Mesothelial cell of epicardium (in vitro differentiated cells): ENCODE measurements at regions not wholly inside any gene's neighbourhood (a gene's known extent, or its start where the extent isn't known, plus 50 kb on each side); places are given as distances from the start of the nearest gene placed in this dataset.

ENCODE experiments used
- DNase-seq, 2 experiments: peaks; one replicate each; pipeline ENCODE4 v3.0.0; 2021; ENCODE audit warnings: low spot score in 2 of 2; ENCODE audit not compliant: unreplicated experiment in 2 of 2
- H3K27ac Mint-ChIP-seq: 2 replicates; pipeline ENCODE4 v1.8.0; 2021; ENCODE audit warnings: mixed read lengths
- H3K27me3 Mint-ChIP-seq: 2 replicates; pipeline ENCODE4 v1.8.0; 2021; ENCODE audit warnings: low read depth, mixed read lengths
- H3K36me3 Mint-ChIP-seq: 2 replicates; pipeline ENCODE4 v1.8.0; 2021; ENCODE audit warnings: mixed read lengths
- H3K4me1 Mint-ChIP-seq: 2 replicates; pipeline ENCODE4 v1.8.0; 2021; ENCODE audit warnings: mixed read lengths
- H3K4me3 Mint-ChIP-seq: 2 replicates; pipeline ENCODE4 v1.8.0; 2021; ENCODE audit warnings: mild to moderate bottlenecking, moderate library complexity, mixed read lengths
- H3K9me3 Mint-ChIP-seq: 2 replicates; pipeline ENCODE4 v1.8.0; 2021; ENCODE audit warnings: mixed read lengths
- TF ChIP-seq, protein P1 (sequence below): fragments of 200-600 bp; sonication (generic); IDR thresholded peaks from one replicate; pipeline ENCODE4 v1.5.0; 2021; ENCODE audit warnings: antibody characterized with exemption; ENCODE audit not compliant: unreplicated experiment

DNA sequence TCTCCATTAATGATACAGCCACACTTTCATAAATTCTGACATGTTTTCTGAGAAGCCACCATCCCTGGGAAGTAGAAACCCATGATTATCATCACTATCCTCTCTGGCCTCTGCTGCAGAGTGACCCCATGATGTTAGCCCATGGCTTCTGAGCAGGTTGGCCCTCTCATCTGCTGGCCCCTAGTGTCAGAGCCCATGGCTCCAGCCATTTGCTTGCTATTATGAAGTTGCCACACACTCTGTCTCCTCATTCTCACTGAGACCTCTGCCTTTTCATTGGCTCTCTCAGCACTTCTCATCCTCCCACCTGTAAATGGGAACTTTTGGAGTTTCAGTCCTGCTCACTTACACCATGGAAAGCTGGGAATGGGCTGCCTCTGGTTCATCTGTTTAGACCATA lies 192.7 kb downstream of the GASK1B start:
- Mint-ChIP-seq H3K4me1 (peaks cover 14% of the 10 kb centered on the region), H3K9me3 (peaks cover 5% of the 10 kb centered on the region), H3K36me3 (no peaks in the 10 kb centered on the region), H3K27ac (no peak overlapping the region), H3K4me3 (no peak overlapping the region), H3K27me3 (no peaks in the 10 kb centered on the region)
- DNase-seq = no peak
- TF ChIP-seq, protein P1, sequence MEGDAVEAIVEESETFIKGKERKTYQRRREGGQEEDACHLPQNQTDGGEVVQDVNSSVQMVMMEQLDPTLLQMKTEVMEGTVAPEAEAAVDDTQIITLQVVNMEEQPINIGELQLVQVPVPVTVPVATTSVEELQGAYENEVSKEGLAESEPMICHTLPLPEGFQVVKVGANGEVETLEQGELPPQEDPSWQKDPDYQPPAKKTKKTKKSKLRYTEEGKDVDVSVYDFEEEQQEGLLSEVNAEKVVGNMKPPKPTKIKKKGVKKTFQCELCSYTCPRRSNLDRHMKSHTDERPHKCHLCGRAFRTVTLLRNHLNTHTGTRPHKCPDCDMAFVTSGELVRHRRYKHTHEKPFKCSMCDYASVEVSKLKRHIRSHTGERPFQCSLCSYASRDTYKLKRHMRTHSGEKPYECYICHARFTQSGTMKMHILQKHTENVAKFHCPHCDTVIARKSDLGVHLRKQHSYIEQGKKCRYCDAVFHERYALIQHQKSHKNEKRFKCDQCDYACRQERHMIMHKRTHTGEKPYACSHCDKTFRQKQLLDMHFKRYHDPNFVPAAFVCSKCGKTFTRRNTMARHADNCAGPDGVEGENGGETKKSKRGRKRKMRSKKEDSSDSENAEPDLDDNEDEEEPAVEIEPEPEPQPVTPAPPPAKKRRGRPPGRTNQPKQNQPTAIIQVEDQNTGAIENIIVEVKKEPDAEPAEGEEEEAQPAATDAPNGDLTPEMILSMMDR = no peak

GRCh38 chr4:157978680-157979361 lies 194.0 kb downstream of the GASK1B start:
- TF ChIP-seq, protein P1 = peak; percentile 83
- Mint-ChIP-seq H3K9me3 (no peaks in the 10 kb centered on the region), H3K27ac (peak overlapping the region; percentile 22), H3K4me3 (peak overlapping the region; percentile 55), H3K36me3 (no peaks in the 10 kb centered on the region), H3K27me3 (no peaks in the 10 kb centered on the region), H3K4me1 (peaks cover 14% of the 10 kb centered on the region)
- DNase-seq = peak in 1 of 2 experiments; percentile 54

GRCh38 chr4:157977086-157977485 lies 195.7 kb downstream of the GASK1B start:
- TF ChIP-seq, protein P1 = no peak
- no peaks in the 10 kb centered on the region for H3K9me3 Mint-ChIP-seq
- no peaks in the 10 kb centered on the region for H3K27me3 Mint-ChIP-seq
- DNase-seq = no peak
- H3K27ac Mint-ChIP-seq = peak overlapping the region; percentile 83
- no peaks in the 10 kb centered on the region for H3K36me3 Mint-ChIP-seq
- H3K4me3 Mint-ChIP-seq = peak overlapping the region; percentile 38
- H3K4me1 Mint-ChIP-seq = peaks cover 18% of the 10 kb centered on the region

- Mint-ChIP-seq H3K4me3 (no peak overlapping the region), H3K27me3 (no peaks in the 10 kb centered on the region), H3K9me3 (peaks cover 7% of the 10 kb centered on the region), H3K36me3 (no peaks in the 10 kb centered on the region), H3K27ac (no peak overlapping the region), H3K4me1 (peaks cover 12% of the 10 kb centered on the region)
- no peak for DNase-seq
- TF ChIP-seq, protein P1 = no peak
Observed at GRCh38 chr4:157973297-157973696, 199.5 kb downstream of the GASK1B start.

GRCh38 chr4:157964463-157964862 lies 208.4 kb downstream of the GASK1B start:
- Mint-ChIP-seq H3K27me3 (no peaks in the 10 kb centered on the region), H3K9me3 (peaks cover 6% of the 10 kb centered on the region), H3K4me1 (no peaks in the 10 kb centered on the region), H3K27ac (no peak overlapping the region), H3K4me3 (no peak overlapping the region), H3K36me3 (no peaks in the 10 kb centered on the region)
- TF ChIP-seq, protein P1 = no peak
- DNase-seq = no peak
